GM12873 (cell line): ENCODE measurements at regions not wholly inside any gene's neighbourhood (a gene's known extent, or its start where the extent isn't known, plus 50 kb on each side); places are given as distances from the start of the nearest gene placed in this dataset.

Experiments
- TF ChIP-seq, protein P1 (sequence below): IDR thresholded peaks from 2 replicates; pipeline ENCODE4 v1.5.1; 2012; ENCODE audit warnings: low read depth, mild to moderate bottlenecking, moderate library complexity, low read length, control low read depth; ENCODE audit not compliant: insufficient read depth; ENCODE audit errors: missing control alignments

- TF ChIP-seq, protein P1, sequence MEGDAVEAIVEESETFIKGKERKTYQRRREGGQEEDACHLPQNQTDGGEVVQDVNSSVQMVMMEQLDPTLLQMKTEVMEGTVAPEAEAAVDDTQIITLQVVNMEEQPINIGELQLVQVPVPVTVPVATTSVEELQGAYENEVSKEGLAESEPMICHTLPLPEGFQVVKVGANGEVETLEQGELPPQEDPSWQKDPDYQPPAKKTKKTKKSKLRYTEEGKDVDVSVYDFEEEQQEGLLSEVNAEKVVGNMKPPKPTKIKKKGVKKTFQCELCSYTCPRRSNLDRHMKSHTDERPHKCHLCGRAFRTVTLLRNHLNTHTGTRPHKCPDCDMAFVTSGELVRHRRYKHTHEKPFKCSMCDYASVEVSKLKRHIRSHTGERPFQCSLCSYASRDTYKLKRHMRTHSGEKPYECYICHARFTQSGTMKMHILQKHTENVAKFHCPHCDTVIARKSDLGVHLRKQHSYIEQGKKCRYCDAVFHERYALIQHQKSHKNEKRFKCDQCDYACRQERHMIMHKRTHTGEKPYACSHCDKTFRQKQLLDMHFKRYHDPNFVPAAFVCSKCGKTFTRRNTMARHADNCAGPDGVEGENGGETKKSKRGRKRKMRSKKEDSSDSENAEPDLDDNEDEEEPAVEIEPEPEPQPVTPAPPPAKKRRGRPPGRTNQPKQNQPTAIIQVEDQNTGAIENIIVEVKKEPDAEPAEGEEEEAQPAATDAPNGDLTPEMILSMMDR: no peak
Measured at GRCh38 chr2:47653036-47653435, 82.3 kb upstream of the KCNK12 start.

DNA sequence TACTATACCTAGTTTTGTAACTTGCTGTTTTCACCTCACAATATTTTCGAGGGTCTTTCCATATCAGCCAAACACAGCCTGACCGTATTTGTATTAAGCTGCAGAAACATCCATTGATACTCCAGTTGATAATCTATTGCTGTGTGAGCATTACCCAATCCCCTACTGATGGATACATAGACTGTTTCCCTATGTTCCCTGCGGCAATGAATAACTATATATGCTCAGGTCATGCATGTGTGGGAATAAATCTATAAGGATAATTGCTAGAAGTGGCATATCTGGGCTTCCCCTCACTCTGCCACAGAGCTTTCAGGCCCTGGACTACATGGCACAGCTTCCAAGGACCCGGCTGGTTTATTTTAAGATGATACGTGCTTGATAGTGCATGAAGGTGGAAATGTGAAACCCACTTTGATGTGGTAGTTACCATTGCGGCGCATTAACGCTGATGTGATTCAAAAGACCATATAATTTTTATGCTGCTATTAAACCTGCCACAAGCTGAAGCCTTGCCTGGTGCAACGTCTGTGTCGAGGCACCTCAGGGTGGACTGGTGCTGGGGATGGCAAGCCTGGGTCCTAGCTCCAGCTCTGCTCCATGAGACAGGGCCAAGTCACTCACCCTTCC is 81.4 kb upstream of the KCNK12 start:
- TF ChIP-seq, protein P1: no peak

DNA sequence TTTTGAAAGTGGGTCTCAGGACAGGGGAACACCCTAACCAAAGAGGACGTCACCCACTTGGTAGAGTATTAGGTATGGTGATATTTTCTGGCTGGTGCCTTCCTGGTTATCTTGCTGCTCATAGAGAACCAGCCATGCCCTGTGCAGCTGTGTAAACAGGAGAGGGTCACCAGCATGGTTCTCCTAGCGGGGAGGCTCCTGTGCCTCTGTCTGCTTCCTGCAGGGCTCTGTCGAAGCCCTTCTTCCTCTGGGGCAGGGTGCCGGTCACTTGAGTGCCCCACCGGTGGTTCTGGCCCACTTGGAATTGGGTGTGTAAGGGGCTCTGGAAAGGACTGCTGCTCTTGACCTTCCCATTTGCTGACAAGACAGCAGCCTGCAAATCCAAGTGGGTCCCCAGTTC is 80.5 kb upstream of the KCNK12 start:
- TF ChIP-seq, protein P1: no peak

DNA sequence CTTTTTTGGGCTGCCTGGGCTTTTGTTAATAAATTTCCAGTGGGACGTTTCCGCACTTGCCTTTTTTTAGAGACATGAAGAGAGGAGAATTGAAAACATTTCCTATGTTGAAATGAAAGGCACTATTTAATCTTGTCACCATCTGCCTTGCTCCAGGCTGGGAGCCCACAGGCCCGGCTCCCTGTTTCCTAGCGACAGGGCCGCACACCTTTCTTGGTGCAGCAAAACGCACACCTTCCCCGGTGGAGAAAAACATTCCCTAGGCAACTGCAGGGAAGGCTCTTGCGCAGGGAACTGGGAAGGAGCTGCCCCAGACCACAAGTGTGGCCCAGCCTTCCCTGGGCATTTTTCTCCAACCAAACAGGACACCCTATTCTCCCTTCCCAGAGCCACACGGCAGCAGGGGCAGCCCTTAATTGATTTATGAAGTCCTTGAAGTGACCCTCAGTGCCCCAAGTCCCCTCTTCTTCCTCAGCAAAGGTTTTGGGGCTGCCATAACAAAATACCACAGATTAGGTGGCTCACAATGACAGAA is 79.3 kb upstream of the KCNK12 start:
- TF ChIP-seq, protein P1: no peak

GRCh38 chr2:47645246-47645645 is 74.5 kb upstream of the KCNK12 start:
- TF ChIP-seq, protein P1: no peak

DNA sequence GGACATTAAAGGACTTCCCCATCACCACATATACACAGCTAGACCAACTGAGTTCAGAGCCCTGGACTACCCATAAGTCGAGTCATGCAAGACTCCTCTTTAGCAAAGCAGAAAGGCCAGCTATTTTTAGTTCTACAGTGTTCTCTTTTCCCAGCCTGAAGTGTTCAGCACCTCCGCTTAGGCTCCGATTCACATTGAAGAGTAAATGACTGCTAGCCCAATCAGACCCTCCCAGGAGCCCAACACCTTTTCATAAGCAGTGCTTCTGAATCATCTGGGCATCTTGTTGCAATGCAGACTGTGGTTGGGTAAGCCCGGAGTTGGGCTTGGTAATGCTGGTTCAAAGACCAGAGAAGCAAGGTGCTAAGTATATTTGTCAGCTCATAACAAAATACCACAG is 73.6 kb upstream of the KCNK12 start:
- TF ChIP-seq, protein P1: no peak

- TF ChIP-seq, protein P1: no peak
Measured at GRCh38 chr2:47641366-47641765, 70.6 kb upstream of the KCNK12 start.

DNA sequence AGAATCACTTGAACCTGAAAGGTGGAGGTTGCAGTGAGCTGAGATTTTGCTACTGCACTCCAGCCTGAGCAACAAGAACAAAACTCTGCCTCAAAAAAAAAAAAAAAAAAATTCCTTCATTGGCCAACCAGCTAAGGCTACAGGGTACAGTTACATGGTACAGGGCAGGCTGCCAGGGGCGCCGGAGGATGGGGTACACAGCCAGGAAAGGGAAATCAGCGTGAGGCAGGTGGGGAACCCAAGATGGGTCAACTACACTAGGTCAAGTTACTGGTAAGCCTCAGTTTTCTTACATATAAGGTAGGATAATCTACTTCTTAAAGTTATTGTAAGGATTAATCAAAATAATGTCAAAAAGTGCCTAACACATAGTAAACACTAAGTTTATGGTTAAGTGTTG is 69.6 kb upstream of the KCNK12 start:
- TF ChIP-seq, protein P1: no peak
